Tibial nerve (tissue), 4 donors: ENCODE measurements at regions not wholly inside any gene's neighbourhood (a gene's known extent, or its start where the extent isn't known, plus 50 kb on each side); places are given as distances from the start of the nearest gene placed in this dataset.

Source experiments
- DNase-seq, 2 donors: peaks; one replicate each; pipeline ENCODE4 v3.0.0-alpha.2; 2019; ENCODE audit warnings: low spot score in 2 of 2
- H3K27ac ChIP-seq, 4 donors: fragments of 200-600 bp; sonication (generic) in 3 of 4; one replicate each; pipeline ENCODE4 v1.5.1; 2017 to 2019; ENCODE audit warnings: mild to moderate bottlenecking in 1 of 4
- H3K27me3 ChIP-seq, 2 donors: fragments of 200-600 bp; sonication (generic) in 1 of 2; one replicate each; pipeline versions ENCODE4 v1.5.1 to v1.6.0; 2017 to 2019
- H3K36me3 ChIP-seq, 3 donors: fragments of 200-600 bp; sonication (generic); one replicate each; pipeline ENCODE4 v1.5.1; 2018 to 2019
- H3K4me1 ChIP-seq, 4 donors: fragments of 200-600 bp; sonication (generic) in 3 of 4; one replicate each; pipeline ENCODE4 v1.5.1; 2017 to 2019
- H3K4me3 ChIP-seq, 4 donors: fragments of 200-600 bp; sonication (generic) in 3 of 4; one replicate each; pipeline ENCODE4 v1.5.1; 2017 to 2019; ENCODE audit warnings: mild to moderate bottlenecking in 1 of 4, moderate library complexity in 1 of 4
- H3K9me3 ChIP-seq, 4 donors: fragments of 200-600 bp; sonication (generic) in 3 of 4; one replicate each; pipeline ENCODE4 v1.5.1; 2017 to 2019
- CTCF ChIP-seq, 5 experiments: fragments of 200-600 bp in 3 of 5; fragments of 450-650 bp in 2 of 5; sonication (generic) in 3 of 5; IDR thresholded peaks; one replicate each; pipeline ENCODE4 v1.5.1; 2016 to 2019; ENCODE audit warnings: antibody characterized with exemption in 5 of 5, mild to moderate bottlenecking in 3 of 5, moderate library complexity in 2 of 5
- EP300 ChIP-seq, 2 donors: sonication (generic); formaldehyde crosslinking; IDR thresholded peaks; one replicate each; pipeline ENCODE4 v1.6.1; 2017; ENCODE audit warnings: antibody characterized with exemption in 2 of 2, mild to moderate bottlenecking in 1 of 2
- POLR2A ChIP-seq, 2 donors: fragments of 450-650 bp; IDR thresholded peaks; one replicate each; pipeline ENCODE4 v1.6.1; 2017; ENCODE audit warnings: antibody characterized with exemption in 2 of 2, mild to moderate bottlenecking in 2 of 2, moderate library complexity in 2 of 2
- WGBS, 2 donors: methylation state at CpG; one replicate each; pipeline ENCODE4 v1.1.5; 2018; 5-methylcytosine and 5-hydroxymethylcytosine counted together

GRCh38 chr2:52934920-52935640 is 832.5 kb upstream of the CHAC2 start:
- no peaks in the 10 kb centered on the region for H3K27me3 ChIP-seq
- no peak overlapping the region for H3K4me3 ChIP-seq
- no peak for TF ChIP-seq POLR2A (IDR thresholded peaks at IDR 0.05)
- TF ChIP-seq CTCF (IDR thresholded peaks at IDR 0.05): no peak
- TF ChIP-seq EP300 (IDR thresholded peaks at IDR 0.05): no peak
- DNase-seq: no peak
- H3K27ac ChIP-seq: no peak overlapping the region
- peaks cover 0 to 6% (median 0%) of the 10 kb centered on the region in 4 donors for H3K9me3 ChIP-seq
- H3K4me1 ChIP-seq: peaks cover 0 to 17% (median 2%) of the 10 kb centered on the region in 4 donors
- WGBS, 2 donors: 38 to 40% methylated on average over 3 of the region's 3 CpGs
- no peaks in the 10 kb centered on the region for H3K36me3 ChIP-seq

- no peaks in the 10 kb centered on the region for H3K27me3 ChIP-seq
- peaks cover 0 to 17% (median 2%) of the 10 kb centered on the region in 4 donors for H3K4me1 ChIP-seq
- TF ChIP-seq POLR2A (IDR thresholded peaks at IDR 0.05) (no peak), CTCF (IDR thresholded peaks at IDR 0.05) (no peak), EP300 (IDR thresholded peaks at IDR 0.05) (no peak)
- no peak for DNase-seq
- no peak overlapping the region for H3K4me3 ChIP-seq
- peaks cover 0 to 13% (median 0%) of the 10 kb centered on the region in 4 donors for H3K9me3 ChIP-seq
- 30 to 35% methylated on average over 3 of the region's 3 CpGs for WGBS, 2 donors
- no peak overlapping the region for H3K27ac ChIP-seq
- H3K36me3 ChIP-seq: no peaks in the 10 kb centered on the region
Observed at GRCh38 chr2:52934323-52934898, 833.2 kb upstream of the CHAC2 start.

- no peaks in the 10 kb centered on the region for H3K36me3 ChIP-seq
- WGBS, 2 donors: 20 to 24% methylated on average over 2 of the region's 2 CpGs
- no peak overlapping the region for H3K27ac ChIP-seq
- TF ChIP-seq CTCF (IDR thresholded peaks at IDR 0.05) (no peak), EP300 (IDR thresholded peaks at IDR 0.05) (no peak), POLR2A (IDR thresholded peaks at IDR 0.05) (no peak)
- H3K4me1 ChIP-seq: peaks cover 0 to 17% (median 2%) of the 10 kb centered on the region in 4 donors
- no peaks in the 10 kb centered on the region for H3K27me3 ChIP-seq
- no peak for DNase-seq
- no peak overlapping the region for H3K4me3 ChIP-seq
- H3K9me3 ChIP-seq: peaks cover 0 to 18% (median 0%) of the 10 kb centered on the region in 4 donors
Observed at GRCh38 chr2:52933878-52934277, 833.7 kb upstream of the CHAC2 start.

DNA sequence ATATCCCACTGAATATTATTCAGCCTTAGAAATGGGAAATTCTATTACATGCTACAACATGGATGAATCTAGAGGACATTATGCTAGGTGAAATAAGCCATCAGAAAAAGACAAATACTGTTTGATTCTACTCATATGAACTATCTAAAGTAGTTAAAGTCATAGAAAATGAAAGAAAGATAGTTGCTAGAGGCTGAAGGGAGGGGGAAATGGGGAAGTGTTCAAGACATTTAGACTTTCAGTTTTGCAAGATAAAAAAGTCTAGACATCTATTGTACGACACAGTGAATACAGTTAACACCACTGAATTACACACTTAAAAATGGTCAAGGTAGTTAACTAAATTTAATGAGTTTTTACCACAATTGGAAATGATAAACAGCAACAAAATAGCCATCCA is 835.9 kb upstream of the CHAC2 start:
- WGBS, 2 donors: 76 to 83% methylated on average over 1 of the region's 1 CpG
- Histone ChIP-seq H3K4me1 (peaks cover 0 to 17% (median 2%) of the 10 kb centered on the region in 4 donors), H3K9me3 (peaks cover 0 to 18% (median 0%) of the 10 kb centered on the region in 4 donors), H3K36me3 (no peaks in the 10 kb centered on the region), H3K4me3 (no peak overlapping the region), H3K27ac (no peak overlapping the region), H3K27me3 (no peaks in the 10 kb centered on the region)
- DNase-seq: no peak
- TF ChIP-seq EP300 (IDR thresholded peaks at IDR 0.05): no peak
- no peak for TF ChIP-seq CTCF (IDR thresholded peaks at IDR 0.05)
- TF ChIP-seq POLR2A (IDR thresholded peaks at IDR 0.05): no peak

GRCh38 chr2:52929412-52929811 is 838.2 kb upstream of the CHAC2 start:
- H3K27me3 ChIP-seq: no peaks in the 10 kb centered on the region
- 95 to 96% methylated on average over 4 of the region's 4 CpGs for WGBS, 2 donors
- peaks cover 0 to 5% (median 2%) of the 10 kb centered on the region in 4 donors for H3K4me1 ChIP-seq
- no peaks in the 10 kb centered on the region for H3K36me3 ChIP-seq
- H3K4me3 ChIP-seq: no peak overlapping the region
- DNase-seq: no peak
- H3K9me3 ChIP-seq: peaks cover 0 to 18% (median 0%) of the 10 kb centered on the region in 4 donors
- TF ChIP-seq CTCF (IDR thresholded peaks at IDR 0.05) (no peak), POLR2A (IDR thresholded peaks at IDR 0.05) (no peak), EP300 (IDR thresholded peaks at IDR 0.05) (no peak)
- no peak overlapping the region for H3K27ac ChIP-seq
